ENCODE measurements at regions not wholly inside any gene's neighbourhood (a gene's known extent, or its start where the extent isn't known, plus 50 kb on each side); places are given as distances from the start of the nearest gene placed in this dataset.
"Not testable (repeated sequence)": the region's sequence is repeated elsewhere in the genome, so short reads cannot be mapped to it uniquely, and the experiment has no call there.

GRCh38 chr17:31688701-31689100, 170.3 kb downstream of the COPRS start:
- Histone ChIP-seq H3K36me3 (no peaks in the 10 kb centered on the region), H3K4me1 (no peaks in the 10 kb centered on the region), H3K9me3 (replicated peaks) (no peaks in the 10 kb centered on the region), H3K27me3 (no peaks in the 10 kb centered on the region), H3K27ac (no peak overlapping the region), H3K4me3 (no peak overlapping the region)
- no peak for DNase-seq

- H3K4me3 ChIP-seq = no peak overlapping the region
- no peaks in the 10 kb centered on the region for H3K9me3 ChIP-seq (replicated peaks)
- H3K36me3 ChIP-seq = no peaks in the 10 kb centered on the region
- no peaks in the 10 kb centered on the region for H3K4me1 ChIP-seq
- no peak overlapping the region for H3K27ac ChIP-seq
- no peak for DNase-seq
- no peaks in the 10 kb centered on the region for H3K27me3 ChIP-seq
These were observed 171.4 kb downstream of the COPRS start for GRCh38 chr17:31687505-31688126.

DNA sequence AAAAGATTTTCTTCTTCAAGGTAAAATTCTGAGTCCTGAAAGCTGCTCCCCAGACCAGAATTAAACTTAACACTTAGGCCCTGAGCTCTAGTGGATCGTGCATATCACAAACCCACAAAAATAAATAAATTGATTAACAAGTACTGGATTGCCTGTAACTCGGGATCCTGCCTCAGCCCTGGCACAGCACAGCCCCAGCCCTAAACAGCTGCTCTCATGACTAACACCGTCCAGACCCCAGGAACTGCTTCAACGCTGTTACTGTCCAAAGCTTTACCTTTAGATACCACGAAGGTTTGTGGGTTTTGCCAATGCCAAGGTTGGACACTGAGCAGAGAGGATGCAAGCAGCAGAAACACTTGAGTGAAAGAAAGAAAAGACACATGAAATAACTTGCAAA, 172.5 kb downstream of the COPRS start:
- DNase-seq = peak in 1 of 2 experiments; percentile 22

GRCh38 chr17:31684901-31685300, 174.1 kb downstream of the COPRS start:
- no peaks in the 10 kb centered on the region for H3K36me3 ChIP-seq
- no peaks in the 10 kb centered on the region for H3K4me1 ChIP-seq
- H3K4me3 ChIP-seq = no peak overlapping the region
- no peaks in the 10 kb centered on the region for H3K9me3 ChIP-seq (replicated peaks)
- DNase-seq = no peak
- no peaks in the 10 kb centered on the region for H3K27me3 ChIP-seq
- H3K27ac ChIP-seq = no peak overlapping the region

More for the DNA sequence above, 172.5 kb downstream of the COPRS start:
- Histone ChIP-seq H3K4me1 (no peaks in the 10 kb centered on the region), H3K27me3 (no peaks in the 10 kb centered on the region), H3K36me3 (no peaks in the 10 kb centered on the region), H3K27ac (no peak overlapping the region), H3K9me3 (replicated peaks) (no peaks in the 10 kb centered on the region), H3K4me3 (no peak overlapping the region)

GRCh38 chr17:31680126-31680525, 178.9 kb downstream of the COPRS start:
- no peak for DNase-seq
- H3K27me3 ChIP-seq = no peaks in the 10 kb centered on the region
- no peak overlapping the region for H3K4me3 ChIP-seq
- peaks cover 21% of the 10 kb centered on the region for H3K4me1 ChIP-seq
- no peak overlapping the region for H3K27ac ChIP-seq
- H3K9me3 ChIP-seq (replicated peaks) = no peaks in the 10 kb centered on the region
- no peaks in the 10 kb centered on the region for H3K36me3 ChIP-seq

GRCh38 chr17:31679667-31680066, 179.4 kb downstream of the COPRS start:
- Histone ChIP-seq H3K27ac (peak overlapping the region; percentile 56; the same call in 1 of the 2 replicates), H3K9me3 (replicated peaks) (no peaks in the 10 kb centered on the region), H3K4me1 (peaks cover 21% of the 10 kb centered on the region), H3K27me3 (no peaks in the 10 kb centered on the region), H3K4me3 (no peak overlapping the region), H3K36me3 (no peaks in the 10 kb centered on the region)
- no peak for DNase-seq

DNA sequence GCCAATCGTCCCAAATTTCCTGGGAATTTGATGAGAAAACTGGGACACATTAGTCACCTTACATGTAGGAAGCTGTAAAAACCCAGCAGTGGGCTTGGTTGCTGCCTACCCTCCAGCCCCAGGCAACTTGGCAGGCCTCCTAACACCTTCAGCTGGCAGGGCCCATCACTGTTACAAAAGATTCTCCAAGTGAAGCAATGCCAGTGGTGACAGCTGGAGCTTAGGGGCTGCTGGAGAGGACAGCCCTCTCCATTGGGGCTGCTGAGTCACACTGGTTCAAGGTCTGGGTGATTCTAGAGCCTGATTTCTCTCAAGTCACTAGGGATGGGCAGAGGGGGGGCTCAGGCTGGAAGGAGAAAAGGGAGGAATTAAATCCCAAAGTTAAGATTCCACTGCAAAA, 180.6 kb downstream of the COPRS start:
- Histone ChIP-seq H3K36me3 (no peaks in the 10 kb centered on the region), H3K4me3 (no peak overlapping the region)
- peak; percentile 97 to 98 for DNase-seq

GRCh38 chr17:31677681-31678080, 181.4 kb downstream of the COPRS start:
- H3K9me3 ChIP-seq (replicated peaks) = no peaks in the 10 kb centered on the region

More for the DNA sequence above, 180.6 kb downstream of the COPRS start:
- H3K27ac ChIP-seq = peak overlapping the region; percentile 56
- no peaks in the 10 kb centered on the region for H3K27me3 ChIP-seq
- H3K9me3 ChIP-seq (replicated peaks) = no peaks in the 10 kb centered on the region
- H3K4me1 ChIP-seq = peaks cover 30% of the 10 kb centered on the region

GRCh38 chr17:31677036-31677435, 182.0 kb downstream of the COPRS start:
- H3K4me3 ChIP-seq = no peak overlapping the region
- DNase-seq = no peak
- no peaks in the 10 kb centered on the region for H3K9me3 ChIP-seq (replicated peaks)
- H3K4me1 ChIP-seq = peaks cover 30% of the 10 kb centered on the region
- H3K36me3 ChIP-seq = no peaks in the 10 kb centered on the region
- H3K27me3 ChIP-seq = no peaks in the 10 kb centered on the region
- no peak overlapping the region for H3K27ac ChIP-seq

More at GRCh38 chr17:31677681-31678080, 181.4 kb downstream of the COPRS start:
- H3K36me3 ChIP-seq = no peaks in the 10 kb centered on the region
- peaks cover 30% of the 10 kb centered on the region for H3K4me1 ChIP-seq
- no peak overlapping the region for H3K4me3 ChIP-seq
- peak; percentile 13 to 41 for DNase-seq
- H3K27me3 ChIP-seq = no peaks in the 10 kb centered on the region
- peak overlapping the region; percentile 56 for H3K27ac ChIP-seq

DNA sequence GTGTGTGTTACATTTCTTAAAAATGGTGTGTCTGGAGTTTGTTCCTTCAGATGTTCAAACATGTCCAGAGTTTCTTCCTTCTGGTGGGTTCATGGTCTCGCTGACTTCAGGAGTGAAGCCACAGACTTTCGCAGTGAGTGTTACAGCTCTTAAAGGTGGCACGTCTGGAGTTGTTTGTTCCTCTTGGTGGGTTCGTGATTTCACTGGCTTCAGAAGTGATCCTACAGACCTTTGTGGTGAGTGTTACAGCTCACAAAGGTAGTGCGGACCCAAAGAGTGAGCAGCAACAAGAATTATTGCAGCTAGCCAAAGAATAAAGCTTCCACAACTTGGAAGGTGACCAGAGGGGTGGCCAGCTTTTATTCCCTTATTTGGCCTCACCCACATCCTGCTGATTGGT, 183.7 kb downstream of the COPRS start:
- H3K27ac ChIP-seq; H3K9me3 ChIP-seq (replicated peaks); H3K36me3 ChIP-seq; H3K27me3 ChIP-seq; H3K4me3 ChIP-seq; DNase-seq: not testable (repeated sequence)
- peaks cover 30% of the 10 kb centered on the region for H3K4me1 ChIP-seq

DNA sequence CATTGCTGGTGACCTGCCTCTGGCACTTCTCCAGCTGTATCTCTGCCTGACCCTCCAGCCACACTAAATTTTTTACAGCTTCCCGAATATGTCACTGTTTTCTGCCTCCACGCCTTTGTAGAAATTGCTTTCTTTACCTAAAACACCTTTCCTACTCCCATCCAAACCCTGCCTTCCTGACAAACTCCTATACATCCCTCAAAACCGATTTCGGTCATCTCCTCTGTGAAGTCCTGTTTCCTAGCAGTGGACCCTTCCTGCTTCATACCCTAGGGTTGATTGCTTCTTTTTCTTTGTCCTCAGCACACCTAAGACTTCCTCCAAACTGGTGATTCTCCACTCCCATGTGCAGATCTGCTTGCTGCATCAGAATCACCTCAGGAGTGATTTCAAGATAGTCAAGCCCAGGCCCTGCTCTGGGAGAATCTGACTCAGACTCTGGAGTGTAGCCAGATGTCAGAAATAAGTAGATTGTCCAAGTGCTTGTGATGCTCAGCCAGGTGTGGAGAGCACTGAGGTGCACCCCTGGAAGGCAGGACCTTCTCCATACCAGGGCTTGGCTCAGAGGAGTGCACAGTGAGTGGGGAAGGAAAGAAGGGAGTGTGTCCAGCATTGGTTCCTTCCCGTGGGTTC, 184.2 kb downstream of the COPRS start:
- no peak for DNase-seq
- Histone ChIP-seq H3K27ac (no peak overlapping the region), H3K4me3 (no peak overlapping the region), H3K27me3 (no peaks in the 10 kb centered on the region), H3K4me1 (peaks cover 30% of the 10 kb centered on the region), H3K9me3 (replicated peaks) (peaks cover under 1% of the 10 kb centered on the region), H3K36me3 (no peaks in the 10 kb centered on the region)

- peak; percentile 38 to 52 for DNase-seq
- H3K27ac ChIP-seq = no peak overlapping the region
- no peak overlapping the region for H3K4me3 ChIP-seq
- H3K4me1 ChIP-seq = peaks cover 29% of the 10 kb centered on the region
- H3K9me3 ChIP-seq (replicated peaks) = peaks cover 4% of the 10 kb centered on the region
- H3K27me3 ChIP-seq = no peaks in the 10 kb centered on the region
- H3K36me3 ChIP-seq = no peaks in the 10 kb centered on the region
These were observed 184.7 kb downstream of the COPRS start for GRCh38 chr17:31674305-31674704.

DNA sequence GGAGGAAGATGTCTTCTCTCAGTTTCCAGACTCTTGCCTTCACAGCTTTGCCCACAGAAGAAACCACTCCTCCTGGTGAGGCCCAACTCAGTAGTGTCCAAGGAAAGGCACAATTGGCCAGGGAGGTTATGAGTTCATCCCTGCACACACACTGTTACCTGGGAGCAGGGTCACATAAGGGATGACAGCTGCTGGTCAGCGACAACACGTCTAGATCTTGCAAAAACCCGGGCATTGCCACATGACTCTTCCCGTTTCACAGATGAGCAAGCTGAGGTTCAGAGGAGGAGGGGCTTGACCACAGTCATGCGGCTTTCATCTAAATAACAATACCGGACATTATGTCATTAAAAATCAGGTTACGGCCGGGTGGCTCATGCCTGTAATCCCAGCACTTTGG, 186.0 kb downstream of the COPRS start:
- Histone ChIP-seq H3K27me3 (no peaks in the 10 kb centered on the region), H3K9me3 (replicated peaks) (peaks cover 4% of the 10 kb centered on the region), H3K4me3 (no peak overlapping the region), H3K4me1 (peaks cover 20% of the 10 kb centered on the region), H3K36me3 (no peaks in the 10 kb centered on the region), H3K27ac (no peak overlapping the region)
- DNase-seq = no peak

DNA sequence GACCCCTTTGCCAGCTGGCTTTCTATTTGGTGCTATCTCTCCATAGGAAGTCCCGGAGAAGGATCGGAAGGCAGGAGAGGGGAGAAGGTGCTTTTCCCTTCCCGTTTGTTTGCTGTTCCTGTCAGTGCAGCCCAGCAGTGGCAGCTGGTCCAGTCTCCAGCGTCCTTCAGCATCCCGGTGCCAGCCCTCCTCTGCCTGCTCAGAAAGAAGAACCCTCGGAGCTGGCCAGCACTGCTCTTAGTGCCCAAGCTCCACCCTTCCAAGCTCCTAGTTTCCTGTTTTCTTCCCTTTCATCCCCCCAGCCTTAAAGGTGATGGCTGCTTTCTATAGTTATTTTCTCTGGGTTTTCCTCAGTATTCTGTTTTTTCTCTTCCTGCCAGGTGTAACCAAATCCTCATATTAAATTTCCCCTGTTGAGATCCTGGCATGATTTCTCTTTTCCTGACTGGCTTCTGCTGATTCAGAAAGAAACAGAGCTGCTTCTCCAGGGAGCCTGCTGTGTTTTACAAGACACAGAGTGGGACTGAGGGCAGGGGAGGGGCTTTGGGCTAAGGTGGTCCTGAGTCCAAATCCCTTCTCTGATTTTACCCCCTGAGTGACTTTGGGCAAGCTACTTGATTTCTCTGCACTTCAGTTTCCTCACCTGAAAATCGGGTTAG, 186.8 kb downstream of the COPRS start:
- DNase-seq = no peak

GRCh38 chr17:31663576-31663975, 195.5 kb downstream of the COPRS start:
- Histone ChIP-seq H3K9me3 (replicated peaks) (peaks cover 12% of the 10 kb centered on the region), H3K27ac (no peak overlapping the region), H3K4me3 (no peak overlapping the region), H3K4me1 (no peaks in the 10 kb centered on the region), H3K36me3 (no peaks in the 10 kb centered on the region), H3K27me3 (0 out of 2 replicates have a peak, but pooled peaks cover 5% of the 10 kb centered on the region)
- no peak for DNase-seq

More for the DNA sequence above, 186.8 kb downstream of the COPRS start:
- Histone ChIP-seq H3K4me1 (peaks cover 12% of the 10 kb centered on the region), H3K27ac (no peak overlapping the region), H3K9me3 (replicated peaks) (peaks cover 4% of the 10 kb centered on the region), H3K4me3 (no peak overlapping the region), H3K27me3 (no peaks in the 10 kb centered on the region), H3K36me3 (no peaks in the 10 kb centered on the region)

All from SJCRH30 (cell line).